Duodenal mucosa (tissue), 2 donors: ENCODE measurements at regions not wholly inside any gene's neighbourhood (a gene's known extent, or its start where the extent isn't known, plus 50 kb on each side); places are given as distances from the start of the nearest gene placed in this dataset.

ENCODE experiments used
- H3K27ac ChIP-seq: one replicate; pipeline ENCODE4 v1.7.0; 2013; ENCODE audit warnings: low read depth, low read length
- H3K27me3 ChIP-seq, 2 donors: one replicate each; pipeline ENCODE4 v1.7.0; 2013; ENCODE audit warnings: low read length in 2 of 2, control low read depth in 1 of 2; ENCODE audit not compliant: insufficient read depth in 2 of 2, control insufficient read depth in 1 of 2
- H3K36me3 ChIP-seq, 2 donors: one replicate each; pipeline ENCODE4 v1.7.0; 2013; ENCODE audit warnings: low read length in 2 of 2, control low read depth in 1 of 2; ENCODE audit not compliant: insufficient read depth in 2 of 2, control insufficient read depth in 1 of 2
- H3K4me1 ChIP-seq, 2 donors: one replicate each; pipeline ENCODE4 v1.7.0; 2013; ENCODE audit warnings: low read length in 2 of 2, control low read depth in 1 of 2; ENCODE audit not compliant: insufficient read depth in 2 of 2, control insufficient read depth in 1 of 2
- H3K4me3 ChIP-seq, 2 donors: one replicate each; pipeline ENCODE4 v1.7.0; 2013; ENCODE audit warnings: low read length in 2 of 2, low read depth in 1 of 2
- H3K9ac ChIP-seq, 2 donors: one replicate each; pipeline ENCODE4 v1.7.0; 2013; ENCODE audit warnings: low read length in 2 of 2, low read depth in 1 of 2
- H3K9me3 ChIP-seq, 2 donors: one replicate each; pipeline ENCODE4 v1.7.0; 2013; ENCODE audit warnings: low read length in 2 of 2, control low read depth in 1 of 2; ENCODE audit not compliant: control insufficient read depth in 1 of 2

DNA sequence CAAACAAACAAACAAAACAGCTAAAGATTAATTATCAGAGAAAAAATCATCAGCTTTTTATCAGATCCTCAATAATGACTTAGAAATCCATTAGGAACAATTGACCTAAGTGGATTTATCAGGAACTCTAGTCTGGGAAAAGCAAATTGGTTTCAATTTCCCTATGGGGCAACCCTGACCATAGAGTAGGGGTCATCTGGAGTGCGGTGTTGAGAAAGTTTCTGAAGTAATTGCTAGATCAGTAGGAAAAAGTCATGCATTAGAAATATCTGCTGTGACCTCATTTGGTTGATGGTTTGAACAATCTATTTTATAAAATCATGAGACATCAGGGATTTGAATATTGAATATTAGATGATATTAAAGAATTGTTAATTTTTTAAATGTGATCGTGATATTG is 507.9 kb downstream of the TXNL1 start:
- no peak overlapping the region for H3K9ac ChIP-seq
- H3K4me3 ChIP-seq: no peak overlapping the region
- no peaks in the 10 kb centered on the region for H3K36me3 ChIP-seq
- H3K27me3 ChIP-seq: no peaks in the 10 kb centered on the region
- no peak overlapping the region for H3K27ac ChIP-seq
- no peaks in the 10 kb centered on the region for H3K9me3 ChIP-seq
- no peaks in the 10 kb centered on the region for H3K4me1 ChIP-seq

- Histone ChIP-seq H3K4me3 (no peak overlapping the region), H3K9ac (no peak overlapping the region), H3K36me3 (no peaks in the 10 kb centered on the region), H3K4me1 (no peaks in the 10 kb centered on the region), H3K9me3 (no peaks in the 10 kb centered on the region), H3K27ac (no peak overlapping the region), H3K27me3 (no peaks in the 10 kb centered on the region)
Measured at GRCh38 chr18:56128153-56128791, 510.1 kb downstream of the TXNL1 start.

DNA sequence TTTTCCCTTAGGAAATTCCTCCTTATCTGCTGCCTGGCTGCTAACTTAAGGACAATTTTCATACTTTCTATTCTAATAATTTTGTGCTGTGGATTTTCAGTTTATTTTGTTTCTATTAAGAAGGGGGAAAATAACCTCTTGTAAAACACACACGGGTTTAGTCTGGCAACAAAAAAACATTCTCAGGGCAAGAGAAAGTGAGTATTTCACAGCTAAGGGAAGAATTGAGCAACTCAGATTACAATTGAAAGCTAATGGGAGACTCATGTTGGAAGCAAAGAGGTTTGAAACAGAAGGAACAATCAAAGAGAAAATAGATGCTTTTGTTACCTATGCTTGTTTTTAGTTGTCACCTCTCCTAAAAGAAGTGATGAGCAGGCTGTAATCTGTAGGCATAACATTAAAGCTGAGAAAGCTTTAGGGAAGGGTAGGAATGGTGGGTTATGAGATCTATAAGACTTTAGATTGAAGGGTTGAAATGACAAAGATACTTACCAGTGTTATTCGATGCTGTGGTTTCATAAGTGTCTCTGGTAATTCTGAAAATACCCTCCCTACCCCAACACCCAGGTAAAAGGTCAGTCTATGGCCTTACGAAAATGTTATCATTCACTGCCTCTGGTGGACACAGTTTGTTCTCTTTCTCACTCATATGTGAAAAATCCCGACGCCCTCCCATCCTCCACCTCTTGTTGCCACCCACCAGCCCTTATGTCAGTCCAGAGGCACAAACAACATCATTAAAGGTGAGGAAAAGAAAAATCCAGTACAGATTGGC is 510.9 kb downstream of the TXNL1 start:
- Histone ChIP-seq H3K4me3 (no peak overlapping the region), H3K27me3 (no peaks in the 10 kb centered on the region), H3K27ac (no peak overlapping the region), H3K36me3 (no peaks in the 10 kb centered on the region), H3K9ac (no peak overlapping the region), H3K4me1 (no peaks in the 10 kb centered on the region), H3K9me3 (no peaks in the 10 kb centered on the region)

GRCh38 chr18:56124186-56124585 is 514.2 kb downstream of the TXNL1 start:
- H3K36me3 ChIP-seq: no peaks in the 10 kb centered on the region
- H3K27ac ChIP-seq: no peak overlapping the region
- no peak overlapping the region for H3K9ac ChIP-seq
- no peaks in the 10 kb centered on the region for H3K9me3 ChIP-seq
- H3K4me1 ChIP-seq: no peaks in the 10 kb centered on the region
- H3K4me3 ChIP-seq: no peak overlapping the region
- no peaks in the 10 kb centered on the region for H3K27me3 ChIP-seq

GRCh38 chr18:56121669-56122068 is 516.7 kb downstream of the TXNL1 start:
- Histone ChIP-seq H3K4me1 (no peaks in the 10 kb centered on the region), H3K4me3 (no peak overlapping the region), H3K27me3 (no peaks in the 10 kb centered on the region), H3K9me3 (no peaks in the 10 kb centered on the region), H3K36me3 (no peaks in the 10 kb centered on the region), H3K27ac (no peak overlapping the region), H3K9ac (no peak overlapping the region)

- Histone ChIP-seq H3K4me1 (no peaks in the 10 kb centered on the region), H3K27ac (no peak overlapping the region), H3K36me3 (no peaks in the 10 kb centered on the region), H3K9ac (no peak overlapping the region), H3K27me3 (no peaks in the 10 kb centered on the region), H3K9me3 (no peaks in the 10 kb centered on the region), H3K4me3 (no peak overlapping the region)
Measured at GRCh38 chr18:56120782-56121181, 517.6 kb downstream of the TXNL1 start.

DNA sequence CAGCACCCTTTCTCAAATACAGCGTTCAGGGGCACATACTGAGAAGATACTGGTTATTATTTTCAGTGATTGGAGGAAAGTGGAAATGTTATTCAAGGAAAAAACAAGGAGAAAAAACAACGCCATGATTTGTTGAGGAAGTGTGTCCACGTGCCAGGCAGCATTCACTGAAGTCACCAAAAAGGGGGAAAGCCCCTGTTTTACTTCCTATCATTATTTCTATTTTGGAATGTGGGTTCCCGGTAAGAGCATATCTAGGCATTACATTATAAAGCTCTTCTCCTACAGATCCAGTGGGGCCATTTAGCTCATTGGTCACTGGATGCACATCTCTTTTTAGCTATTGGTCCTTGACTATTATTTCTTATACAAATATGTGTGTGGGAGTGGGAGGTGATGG is 518.7 kb downstream of the TXNL1 start:
- Histone ChIP-seq H3K27me3 (no peaks in the 10 kb centered on the region), H3K36me3 (no peaks in the 10 kb centered on the region), H3K4me3 (no peak overlapping the region), H3K9ac (no peak overlapping the region), H3K4me1 (no peaks in the 10 kb centered on the region), H3K9me3 (no peaks in the 10 kb centered on the region), H3K27ac (no peak overlapping the region)

GRCh38 chr18:56118422-56118821 is 520.0 kb downstream of the TXNL1 start:
- H3K4me3 ChIP-seq: no peak overlapping the region
- H3K9ac ChIP-seq: no peak overlapping the region
- no peaks in the 10 kb centered on the region for H3K4me1 ChIP-seq
- H3K9me3 ChIP-seq: no peaks in the 10 kb centered on the region
- no peaks in the 10 kb centered on the region for H3K27me3 ChIP-seq
- H3K27ac ChIP-seq: no peak overlapping the region
- no peaks in the 10 kb centered on the region for H3K36me3 ChIP-seq

- H3K4me1 ChIP-seq: no peaks in the 10 kb centered on the region
- H3K9ac ChIP-seq: no peak overlapping the region
- no peak overlapping the region for H3K4me3 ChIP-seq
- no peak overlapping the region for H3K27ac ChIP-seq
- no peaks in the 10 kb centered on the region for H3K9me3 ChIP-seq
- H3K27me3 ChIP-seq: no peaks in the 10 kb centered on the region
- H3K36me3 ChIP-seq: no peaks in the 10 kb centered on the region
Measured at GRCh38 chr18:56115071-56116015, 523.0 kb downstream of the TXNL1 start.

- Histone ChIP-seq H3K27ac (no peak overlapping the region), H3K9me3 (no peaks in the 10 kb centered on the region), H3K36me3 (no peaks in the 10 kb centered on the region), H3K4me1 (no peaks in the 10 kb centered on the region), H3K9ac (no peak overlapping the region), H3K4me3 (no peak overlapping the region), H3K27me3 (no peaks in the 10 kb centered on the region)
Measured at GRCh38 chr18:56112984-56113383, 525.0 kb upstream of the TCF4 start.
